BLaER1 (cell line): ENCODE measurements at regions not wholly inside any gene's neighbourhood (a gene's known extent, or its start where the extent isn't known, plus 50 kb on each side); places are given as distances from the start of the nearest gene placed in this dataset.
"Not testable (repeated sequence)": the region's sequence is repeated elsewhere in the genome, so short reads cannot be mapped to it uniquely, and the experiment has no call there.

Experiments used
- H3K27ac ChIP-seq: shearing (Covaris generic); formaldehyde crosslinking; 2 replicates; pipeline ENCODE4 v1.8.1; 2022
- H3K27me3 ChIP-seq: shearing (Covaris generic); formaldehyde crosslinking; 2 replicates; pipeline ENCODE4 v1.8.1; 2022
- H3K36me3 ChIP-seq: shearing (Covaris generic); formaldehyde crosslinking; 2 replicates; pipeline ENCODE4 v1.8.1; 2022
- H3K4me1 ChIP-seq: shearing (Covaris generic); formaldehyde crosslinking; 2 replicates; pipeline ENCODE4 v1.8.1; 2022
- H3K4me2 ChIP-seq: shearing (Covaris generic); formaldehyde crosslinking; 2 replicates; pipeline ENCODE4 v1.8.1; 2022
- H3K4me3 ChIP-seq: shearing (Covaris generic); formaldehyde crosslinking; 2 replicates; pipeline ENCODE4 v1.8.1; 2022
- H3K9ac ChIP-seq: shearing (Covaris generic); formaldehyde crosslinking; 2 replicates; pipeline ENCODE4 v1.8.1; 2022
- H3K9me3 ChIP-seq: shearing (Covaris generic); formaldehyde crosslinking; 2 replicates; pipeline ENCODE4 v1.8.1; 2022
- H4K20me1 ChIP-seq: shearing (Covaris generic); formaldehyde crosslinking; 2 replicates; pipeline ENCODE4 v1.8.1; 2022
- Cebpa-rat ChIP-seq: shearing (Covaris generic); IDR thresholded peaks from 2 replicates; pipeline ENCODE4 v1.8.1; 2022

DNA sequence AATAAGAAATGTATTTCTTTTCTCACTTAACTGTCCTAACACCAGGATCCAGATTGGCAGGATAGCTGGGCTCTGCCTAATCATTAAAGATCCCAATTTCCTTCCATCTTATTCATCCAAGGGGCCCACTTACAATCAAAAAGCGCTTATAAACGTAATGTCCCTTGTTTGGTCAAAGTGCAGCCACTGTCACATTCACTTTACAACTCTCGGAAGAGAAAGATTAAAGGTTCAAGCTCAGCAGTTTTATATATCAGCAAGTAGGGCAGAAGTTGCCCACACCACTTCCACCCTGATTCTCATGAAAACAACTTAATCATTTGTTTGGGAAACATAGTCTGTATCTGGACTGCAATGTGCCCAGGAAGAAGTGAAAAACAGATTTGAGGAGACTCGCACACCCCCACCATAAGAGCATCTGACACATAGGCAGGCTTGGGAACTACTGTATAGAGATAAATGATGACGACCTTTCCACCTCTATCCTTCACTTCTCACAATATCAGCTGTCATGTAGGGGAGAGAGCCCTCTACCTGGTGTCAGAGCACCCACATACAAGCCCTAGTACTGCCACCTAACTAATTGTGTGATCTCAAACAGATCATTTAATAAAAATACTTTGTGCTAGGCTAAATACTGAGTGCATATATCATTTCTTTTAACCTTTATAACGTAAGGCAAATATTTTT, 80.8 kb downstream of the CAPZA3 start:
- H3K4me2 ChIP-seq: peak overlapping the region; percentile 46
- H3K4me3 ChIP-seq: no peak overlapping the region
- no peaks in the 10 kb centered on the region for H4K20me1 ChIP-seq
- H3K9ac ChIP-seq: no peak overlapping the region
- no peak overlapping the region for H3K27ac ChIP-seq
- H3K9me3 ChIP-seq: no peaks in the 10 kb centered on the region
- H3K4me1 ChIP-seq: peaks cover 35% of the 10 kb centered on the region
- no peak for TF ChIP-seq Cebpa-rat
- H3K27me3 ChIP-seq: no peaks in the 10 kb centered on the region
- H3K36me3 ChIP-seq: no peaks in the 10 kb centered on the region

DNA sequence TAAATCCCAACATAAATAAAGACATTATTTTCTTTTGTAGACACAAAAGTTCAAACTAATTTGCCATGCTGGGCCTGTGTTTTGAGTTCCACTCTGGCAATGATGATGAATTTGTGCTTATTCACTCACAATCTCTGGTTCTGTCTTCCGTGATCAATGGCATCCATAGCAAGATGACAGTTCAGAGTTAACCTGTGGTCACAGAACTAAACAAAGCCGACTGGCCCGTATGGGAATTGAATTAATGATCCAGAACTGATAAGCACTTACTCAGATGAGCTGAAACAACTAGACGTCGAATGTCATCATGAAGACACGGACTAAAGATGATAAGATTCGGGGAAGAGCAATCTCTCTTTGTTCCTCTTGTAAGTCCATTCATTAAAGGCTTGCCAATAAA, 81.6 kb downstream of the CAPZA3 start:
- TF ChIP-seq Cebpa-rat: no peak
- no peak overlapping the region for H3K27ac ChIP-seq
- no peaks in the 10 kb centered on the region for H4K20me1 ChIP-seq
- no peaks in the 10 kb centered on the region for H3K27me3 ChIP-seq
- H3K9ac ChIP-seq: no peak overlapping the region
- peak overlapping the region; percentile 51 for H3K4me2 ChIP-seq
- H3K9me3 ChIP-seq: no peaks in the 10 kb centered on the region
- H3K36me3 ChIP-seq: no peaks in the 10 kb centered on the region
- H3K4me1 ChIP-seq: peaks cover 36% of the 10 kb centered on the region
- no peak overlapping the region for H3K4me3 ChIP-seq

DNA sequence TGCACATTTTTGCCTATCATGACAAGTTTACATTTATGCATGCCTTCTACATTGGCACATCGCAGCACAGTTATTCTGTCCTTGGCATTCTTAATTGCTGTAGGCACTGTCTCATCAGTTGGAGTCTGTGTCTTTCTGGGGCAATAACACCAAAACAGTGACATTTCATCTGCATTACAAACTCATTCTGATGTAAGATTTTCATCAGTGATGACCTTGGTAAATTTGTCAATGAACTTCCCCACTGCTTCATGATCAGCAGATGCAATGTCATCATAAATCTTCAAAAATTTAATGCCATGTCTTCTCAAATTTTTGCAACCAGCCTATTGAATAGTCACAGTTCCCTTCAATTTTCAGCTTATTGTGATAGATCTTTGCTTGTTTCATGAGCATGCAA, 85.5 kb downstream of the CAPZA3 start:
- Histone ChIP-seq H3K4me2 (peak overlapping the region; percentile 60; the same call in 1 of the 2 replicates), H3K27ac (no peak overlapping the region), H3K4me3 (no peak overlapping the region), H3K4me1 (peaks cover 45% of the 10 kb centered on the region), H3K36me3 (no peaks in the 10 kb centered on the region), H3K27me3 (no peaks in the 10 kb centered on the region), H3K9ac (no peak overlapping the region), H4K20me1 (no peaks in the 10 kb centered on the region), H3K9me3 (0 out of 2 replicates have a peak, but pooled peaks cover 2% of the 10 kb centered on the region)
- no peak for TF ChIP-seq Cebpa-rat

DNA sequence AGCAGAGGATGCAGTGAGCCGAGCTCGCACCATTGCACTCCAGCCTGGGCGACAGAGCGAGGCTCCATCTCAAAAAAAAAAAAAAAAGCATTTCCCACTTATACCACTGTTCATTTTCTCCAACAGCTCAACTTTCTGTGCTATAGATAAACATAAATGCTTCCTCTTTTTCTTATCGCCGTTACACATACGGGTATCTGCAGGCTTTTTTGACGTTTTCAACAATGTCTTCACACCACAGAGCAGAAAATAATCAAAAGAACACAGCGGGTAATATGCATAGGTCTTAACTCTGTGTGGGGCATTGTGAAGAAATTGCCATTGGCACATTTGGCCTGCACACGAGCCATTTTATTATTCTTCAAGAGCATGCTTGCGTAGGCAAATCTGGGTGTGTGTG, 86.4 kb downstream of the CAPZA3 start:
- Histone ChIP-seq H3K4me2 (peak overlapping the region; percentile 60), H4K20me1 (no peaks in the 10 kb centered on the region), H3K4me1 (peaks cover 36% of the 10 kb centered on the region), H3K4me3 (no peak overlapping the region), H3K36me3 (no peaks in the 10 kb centered on the region), H3K9ac (no peak overlapping the region), H3K9me3 (peaks cover 9% of the 10 kb centered on the region; the same call in 1 of the 2 replicates), H3K27ac (0 out of 2 replicates have a peak overlapping the region, but pooled peaks have one; percentile 12), H3K27me3 (no peaks in the 10 kb centered on the region)
- TF ChIP-seq Cebpa-rat: no peak

DNA sequence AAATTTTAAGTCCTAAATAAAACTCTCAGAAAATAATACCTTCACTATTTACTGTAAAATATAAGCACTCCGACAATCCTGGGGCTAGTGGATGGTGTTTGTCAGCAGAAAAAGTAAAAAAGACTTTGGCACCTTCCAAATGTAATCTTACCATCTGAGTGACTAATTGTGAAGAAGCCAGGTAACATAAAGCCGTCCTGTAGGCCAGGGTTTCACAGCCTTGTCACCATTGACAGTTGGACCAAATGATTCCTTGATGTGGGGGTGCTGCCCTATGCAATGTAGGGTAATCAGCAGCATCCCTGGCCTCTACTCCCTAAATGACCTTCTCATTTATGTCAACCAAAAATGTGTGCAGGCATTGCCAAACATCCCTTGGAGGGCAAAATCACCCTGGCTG, 87.2 kb downstream of the CAPZA3 start:
- H3K9me3 ChIP-seq: peaks cover 9% of the 10 kb centered on the region; the same call in 1 of the 2 replicates
- H3K27ac ChIP-seq: no peak overlapping the region
- no peaks in the 10 kb centered on the region for H4K20me1 ChIP-seq
- H3K36me3 ChIP-seq: no peaks in the 10 kb centered on the region
- no peak overlapping the region for H3K4me3 ChIP-seq
- H3K4me1 ChIP-seq: peaks cover 28% of the 10 kb centered on the region
- TF ChIP-seq Cebpa-rat: no peak
- peak overlapping the region; percentile 60; the same call in 1 of the 2 replicates for H3K4me2 ChIP-seq
- H3K27me3 ChIP-seq: no peaks in the 10 kb centered on the region
- no peak overlapping the region for H3K9ac ChIP-seq

DNA sequence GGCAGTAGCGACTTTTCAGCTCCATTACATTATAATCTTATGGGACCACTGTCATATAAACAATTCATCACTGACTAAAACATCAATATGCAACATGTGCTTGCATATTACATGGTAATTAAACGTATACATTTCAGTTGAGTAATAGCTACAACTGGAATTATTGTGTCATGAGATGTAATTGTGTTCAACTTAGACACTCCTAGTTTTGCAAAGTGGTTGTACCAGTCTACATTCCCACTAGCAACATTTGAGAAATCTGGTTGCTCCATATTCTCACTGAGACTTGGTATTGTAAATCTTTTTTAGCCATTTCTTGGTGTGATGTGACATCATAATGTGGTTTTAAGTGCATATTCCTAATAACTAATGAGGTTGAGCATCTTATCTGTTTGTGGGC, 90.0 kb downstream of the CAPZA3 start:
- Histone ChIP-seq H3K36me3 (no peaks in the 10 kb centered on the region), H3K4me1 (peaks cover 22% of the 10 kb centered on the region), H3K9me3 (peaks cover 9% of the 10 kb centered on the region; the same call in 1 of the 2 replicates), H4K20me1 (no peaks in the 10 kb centered on the region), H3K27me3 (no peaks in the 10 kb centered on the region), H3K4me3 (no peak overlapping the region), H3K4me2 (no peak overlapping the region), H3K9ac (no peak overlapping the region), H3K27ac (no peak overlapping the region)
- no peak for TF ChIP-seq Cebpa-rat

DNA sequence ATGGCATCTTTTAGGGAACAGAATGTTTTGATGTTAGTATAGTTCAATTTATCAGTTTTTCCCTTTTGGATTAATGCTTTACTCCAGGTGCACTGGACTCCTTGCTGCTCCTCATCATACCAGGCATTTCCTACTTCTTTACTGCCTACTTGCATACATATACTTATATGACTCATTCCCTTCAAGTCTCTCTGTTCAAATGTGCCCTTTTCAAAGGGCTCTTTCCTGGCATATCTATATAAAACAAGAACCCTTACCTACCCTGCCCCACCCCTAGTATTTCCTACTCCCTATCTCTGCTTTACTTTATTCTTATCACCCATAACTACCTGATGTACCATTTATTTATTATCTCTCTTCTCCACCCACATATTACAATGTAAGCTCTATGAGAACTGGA, 90.6 kb downstream of the CAPZA3 start:
- H3K4me2 ChIP-seq: no peak overlapping the region
- no peak overlapping the region for H3K27ac ChIP-seq
- H3K4me1 ChIP-seq: peaks cover 19% of the 10 kb centered on the region
- TF ChIP-seq Cebpa-rat: no peak
- H4K20me1 ChIP-seq: no peaks in the 10 kb centered on the region
- no peaks in the 10 kb centered on the region for H3K27me3 ChIP-seq
- H3K9ac ChIP-seq: no peak overlapping the region
- H3K36me3 ChIP-seq: no peaks in the 10 kb centered on the region
- H3K4me3 ChIP-seq: no peak overlapping the region
- peaks cover 9% of the 10 kb centered on the region; the same call in 1 of the 2 replicates for H3K9me3 ChIP-seq

DNA sequence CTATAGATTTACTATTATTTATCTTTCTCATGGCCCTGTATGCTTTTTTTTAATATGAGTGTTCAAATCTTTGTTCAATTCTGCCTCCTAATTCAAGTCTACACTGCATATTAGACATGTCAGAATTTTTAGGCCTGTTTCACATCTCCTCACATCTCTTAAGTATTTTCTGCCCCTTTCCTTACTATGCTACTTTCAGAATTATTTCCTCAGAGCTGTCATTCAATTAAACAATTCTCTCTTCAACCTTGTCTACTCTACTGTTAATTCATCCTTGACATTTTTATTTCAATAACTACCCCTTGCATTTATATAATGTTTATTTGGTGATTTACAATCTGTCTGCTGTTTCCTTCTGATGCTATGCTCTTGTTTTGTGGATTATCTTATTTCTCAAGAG, 91.1 kb downstream of the CAPZA3 start:
- Histone ChIP-seq H3K27ac (no peak overlapping the region), H3K9ac (no peak overlapping the region), H3K36me3 (no peaks in the 10 kb centered on the region), H3K4me3 (no peak overlapping the region), H4K20me1 (no peaks in the 10 kb centered on the region), H3K9me3 (peaks cover 9% of the 10 kb centered on the region; the same call in 1 of the 2 replicates), H3K27me3 (no peaks in the 10 kb centered on the region), H3K4me1 (peaks cover 14% of the 10 kb centered on the region), H3K4me2 (no peak overlapping the region)
- TF ChIP-seq Cebpa-rat: no peak

DNA sequence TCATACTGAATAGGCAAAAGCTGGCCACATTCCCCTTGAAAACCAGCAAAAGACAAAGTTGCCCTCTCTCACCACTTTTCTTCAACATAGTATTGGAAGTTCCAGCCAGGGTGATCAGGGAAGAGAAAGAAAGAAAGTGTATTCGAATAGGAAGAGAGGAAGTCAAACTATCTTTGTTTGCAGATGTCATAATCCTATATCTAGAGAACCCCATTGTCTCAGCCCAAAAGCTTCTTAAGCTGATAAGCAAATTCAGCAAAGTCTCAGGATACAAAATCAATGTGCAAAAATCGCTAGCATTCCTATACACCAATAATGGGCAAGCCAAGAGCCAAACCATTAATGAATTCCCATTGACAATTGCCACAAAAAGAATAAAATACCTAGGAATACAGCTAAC, 95.0 kb downstream of the CAPZA3 start:
- H3K27ac ChIP-seq, H4K20me1 ChIP-seq, H3K9me3 ChIP-seq: not testable (repeated sequence)

DNA sequence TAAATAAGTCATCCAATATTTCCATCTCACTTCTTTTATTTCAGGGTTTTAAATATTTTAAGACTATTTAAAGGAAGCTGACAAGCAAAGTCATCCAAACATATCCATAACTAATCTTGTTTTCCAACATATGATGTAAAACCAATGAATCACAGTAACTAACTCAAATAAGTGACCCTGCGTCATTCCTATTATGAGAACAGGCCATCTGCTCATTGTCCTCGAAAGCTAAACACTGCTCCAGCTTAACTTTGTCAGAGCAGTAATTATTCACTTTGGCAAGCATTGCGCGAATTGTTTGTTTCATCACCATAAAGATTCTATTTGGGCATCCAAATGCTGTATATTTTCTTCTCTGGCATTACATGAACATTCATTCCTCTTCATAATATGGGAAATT, 99.1 kb downstream of the CAPZA3 start:
- no peaks in the 10 kb centered on the region for H3K36me3 ChIP-seq
- no peak overlapping the region for H3K9ac ChIP-seq
- H4K20me1 ChIP-seq: no peaks in the 10 kb centered on the region
- H3K4me2 ChIP-seq: no peak overlapping the region
- TF ChIP-seq Cebpa-rat: no peak
- no peaks in the 10 kb centered on the region for H3K4me1 ChIP-seq
- no peaks in the 10 kb centered on the region for H3K27me3 ChIP-seq
- H3K27ac ChIP-seq: no peak overlapping the region
- peaks cover 6% of the 10 kb centered on the region; the same call in 1 of the 2 replicates for H3K9me3 ChIP-seq
- no peak overlapping the region for H3K4me3 ChIP-seq

More for the DNA sequence above, 95.0 kb downstream of the CAPZA3 start:
- not testable (repeated sequence) for H3K4me3 ChIP-seq, H3K4me2 ChIP-seq, H3K9ac ChIP-seq, H3K36me3 ChIP-seq, H3K27me3 ChIP-seq, H3K4me1 ChIP-seq
